Mesenchymal stem cell (in vitro differentiated cells and primary cell): ENCODE measurements at regions not wholly inside any gene's neighbourhood (a gene's known extent, or its start where the extent isn't known, plus 50 kb on each side); places are given as distances from the start of the nearest gene placed in this dataset.

Source experiments
- DNase-seq: peaks from one replicate; pipeline ENCODE4 v3.0.0-alpha.2; 2013
- H2AFZ ChIP-seq: one replicate; pipeline ENCODE4 v1.6.1; 2013; ENCODE audit warnings: low read depth, mild to moderate bottlenecking, control low read depth, inconsistent platforms, low read length, moderate library complexity
- H2AK5ac ChIP-seq: 2 replicates; pipeline ENCODE4 v1.6.1; 2013; ENCODE audit warnings: low read length, moderate library complexity, mild to moderate bottlenecking, inconsistent platforms; ENCODE audit not compliant: severe bottlenecking
- H2BK120ac ChIP-seq: one replicate; pipeline ENCODE4 v1.6.1; 2013; ENCODE audit warnings: low read depth, mild to moderate bottlenecking, inconsistent platforms, low read length, moderate library complexity
- H2BK12ac ChIP-seq, 2 experiments: one replicate each; pipeline ENCODE4 v1.6.1; 2013; ENCODE audit warnings: inconsistent platforms in 2 of 2, low read length in 2 of 2, mild to moderate bottlenecking in 2 of 2, moderate library complexity in 2 of 2, control low read depth in 1 of 2
- H2BK15ac ChIP-seq: one replicate; pipeline ENCODE4 v1.6.1; 2013; ENCODE audit warnings: mild to moderate bottlenecking, low read depth, inconsistent platforms; ENCODE audit not compliant: poor library complexity, severe bottlenecking
- H2BK5ac ChIP-seq: 2 replicates; pipeline ENCODE4 v1.6.1; 2013; ENCODE audit warnings: low read depth, mild to moderate bottlenecking, low read length, control low read depth, inconsistent platforms; ENCODE audit not compliant: poor library complexity, severe bottlenecking
- H3K14ac ChIP-seq, 2 experiments: one replicate each; pipeline ENCODE4 v1.6.1; 2013; ENCODE audit warnings: inconsistent platforms in 2 of 2, low read length in 2 of 2, control low read depth in 1 of 2, mild to moderate bottlenecking in 1 of 2, moderate library complexity in 1 of 2
- H3K18ac ChIP-seq, 2 experiments: one replicate each; pipeline ENCODE4 v1.6.1; 2013; ENCODE audit warnings: inconsistent platforms in 2 of 2, low read length in 2 of 2, control low read depth in 1 of 2, low read depth in 1 of 2, mild to moderate bottlenecking in 1 of 2
- H3K23ac ChIP-seq, 2 experiments: one replicate each; pipeline ENCODE4 v1.6.1; 2013; ENCODE audit warnings: inconsistent platforms in 2 of 2, low read length in 2 of 2, mild to moderate bottlenecking in 2 of 2, moderate library complexity in 2 of 2, control low read depth in 1 of 2
- H3K27ac ChIP-seq: 2 replicates; pipeline ENCODE4 v1.5.1; 2013; ENCODE audit warnings: mild to moderate bottlenecking, moderate library complexity, low read length, control low read depth, inconsistent platforms; ENCODE audit not compliant: poor library complexity, severe bottlenecking
- H3K27me3 ChIP-seq, 2 experiments: 2 replicates each; pipeline versions ENCODE4 v1.6.1 to v1.7.0; 2013; ENCODE audit warnings: low read length in 2 of 2, mild to moderate bottlenecking in 2 of 2, moderate library complexity in 2 of 2, control low read depth in 1 of 2, inconsistent platforms in 1 of 2; ENCODE audit not compliant: control insufficient read depth in 1 of 2, insufficient read depth in 1 of 2
- H3K36me3 ChIP-seq, 2 experiments: 2 replicates each; pipeline versions ENCODE4 v1.6.1 to v1.7.0; 2013; ENCODE audit warnings: low read length in 2 of 2, control low read depth in 1 of 2, inconsistent platforms in 1 of 2, low read depth in 1 of 2, mild to moderate bottlenecking in 1 of 2; ENCODE audit not compliant: insufficient read depth in 2 of 2, control insufficient read depth in 1 of 2
- H3K4ac ChIP-seq, 2 experiments: one replicate each; pipeline ENCODE4 v1.6.1; 2013; ENCODE audit warnings: inconsistent platforms in 2 of 2, low read length in 2 of 2, mild to moderate bottlenecking in 2 of 2, moderate library complexity in 2 of 2, control low read depth in 1 of 2, low read depth in 1 of 2
- H3K4me1 ChIP-seq: 2 replicates; pipeline ENCODE4 v1.6.1; 2013; ENCODE audit warnings: low read depth, low read length, control low read depth; ENCODE audit not compliant: control insufficient read depth, insufficient read depth
- H3K4me2 ChIP-seq: 2 replicates; pipeline ENCODE4 v1.6.1; 2013; ENCODE audit warnings: low read length, mild to moderate bottlenecking, inconsistent platforms; ENCODE audit not compliant: poor library complexity, severe bottlenecking
- H3K4me3 ChIP-seq, 2 experiments: 2 replicates each; pipeline versions ENCODE4 v1.5.1 to v1.7.0; 2013; ENCODE audit warnings: low read length in 2 of 2, mild to moderate bottlenecking in 2 of 2, control low read depth in 1 of 2, low read depth in 1 of 2; ENCODE audit not compliant: insufficient read depth in 1 of 2
- H3K79me1 ChIP-seq: replicated peaks from 2 replicates; pipeline ENCODE4 v1.6.1; 2013; ENCODE audit warnings: mild to moderate bottlenecking, control low read depth, low read length, inconsistent platforms; ENCODE audit not compliant: poor library complexity, severe bottlenecking
- H3K9ac ChIP-seq: 2 replicates; pipeline ENCODE4 v1.7.0; 2013; ENCODE audit warnings: mild to moderate bottlenecking, low read length, moderate library complexity
- H3K9me3 ChIP-seq: 2 replicates; pipeline ENCODE4 v1.7.0; 2013; ENCODE audit warnings: mild to moderate bottlenecking, low read length; ENCODE audit not compliant: control insufficient read depth
- H4K8ac ChIP-seq: one replicate; pipeline ENCODE4 v1.6.1; 2013; ENCODE audit warnings: inconsistent platforms, mild to moderate bottlenecking, low read length, moderate library complexity
- H4K91ac ChIP-seq: one replicate; pipeline ENCODE4 v1.6.1; 2013; ENCODE audit warnings: mild to moderate bottlenecking, low read length, inconsistent platforms
- WGBS: methylation state at CpG from one replicate; pipeline ENCODE4 v1.1.7; 2013; ENCODE audit warnings: mixed read lengths; 5-methylcytosine and 5-hydroxymethylcytosine counted together

DNA sequence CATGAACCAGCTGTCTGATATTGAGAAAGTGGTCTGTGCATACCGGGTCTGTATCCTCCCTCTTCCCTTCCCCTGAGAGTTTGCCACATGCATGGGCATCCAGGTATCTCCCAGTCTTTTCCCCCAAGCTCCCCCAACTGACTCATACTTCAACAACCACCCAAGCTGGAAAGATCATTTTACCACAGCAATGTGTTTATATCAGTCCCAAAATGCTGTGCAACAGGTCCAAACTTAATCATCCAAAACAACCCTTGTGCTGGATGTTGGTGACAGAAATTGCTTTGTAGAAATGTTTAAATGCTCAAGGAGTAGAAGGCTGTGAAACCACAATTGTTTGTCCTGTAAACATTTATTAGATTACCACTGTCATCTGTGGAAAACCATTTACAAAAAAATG is 286.8 kb upstream of the KLF3 start:
- Histone ChIP-seq H2AFZ (no peak overlapping the region), H3K4me3 (no peak overlapping the region), H2AK5ac (peak overlapping the region; percentile 21), H3K9ac (no peak overlapping the region), H3K36me3 (no peaks in the 10 kb centered on the region), H3K79me1 (no peaks in the 10 kb centered on the region), H3K4me1 (no peaks in the 10 kb centered on the region), H3K9me3 (no peaks in the 10 kb centered on the region), H2BK15ac (no peak overlapping the region), H3K27ac (no peak overlapping the region), H2BK12ac (no peak overlapping the region), H3K18ac (no peak overlapping the region), H2BK5ac (no peak overlapping the region), H3K4ac (no peak overlapping the region), H3K4me2 (no peak overlapping the region), H3K23ac (no peak overlapping the region), H3K27me3 (no peaks in the 10 kb centered on the region), H4K91ac (no peak overlapping the region), H3K14ac (no peak overlapping the region), H4K8ac (no peak overlapping the region), H2BK120ac (no peak overlapping the region)
- WGBS, result 87% methylated on average over 1 of the region's 1 CpG
- DNase-seq, result no peak

DNA sequence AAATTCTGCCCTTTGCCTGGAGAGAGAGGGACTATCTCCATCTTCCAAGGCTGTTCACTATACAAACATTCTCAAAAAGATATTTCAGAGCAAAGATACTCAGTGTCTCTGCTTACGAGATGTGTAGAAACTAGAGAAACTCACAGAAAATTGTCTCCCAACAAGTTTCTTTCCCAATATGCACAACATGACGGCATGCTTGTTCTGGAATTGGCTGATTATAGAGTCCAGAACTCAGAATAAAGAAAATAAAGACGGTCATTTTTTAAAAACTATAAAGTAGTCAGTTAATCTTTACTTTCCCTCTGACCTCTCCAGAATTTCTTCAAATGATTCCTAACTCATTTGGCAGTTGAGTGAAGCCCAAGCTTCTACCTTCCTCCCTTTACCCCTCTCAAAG is 285.5 kb upstream of the KLF3 start:
- H4K91ac ChIP-seq, result no peak overlapping the region
- no peak overlapping the region for H3K4ac ChIP-seq
- H3K14ac ChIP-seq, result no peak overlapping the region
- no peak overlapping the region for H3K18ac ChIP-seq
- H3K23ac ChIP-seq, result no peak overlapping the region
- no peaks in the 10 kb centered on the region for H3K36me3 ChIP-seq
- no peaks in the 10 kb centered on the region for H3K9me3 ChIP-seq
- no peak overlapping the region for H3K4me2 ChIP-seq
- H3K79me1 ChIP-seq, result no peaks in the 10 kb centered on the region
- H3K27ac ChIP-seq, result no peak overlapping the region
- no peak overlapping the region for H2BK12ac ChIP-seq
- H2AFZ ChIP-seq, result no peak overlapping the region
- H2BK15ac ChIP-seq, result no peak overlapping the region
- no peak for DNase-seq
- no peak overlapping the region for H3K9ac ChIP-seq
- no peak overlapping the region for H3K4me3 ChIP-seq
- WGBS, result 42% methylated on average over 2 of the region's 3 CpGs
- no peak overlapping the region for H2BK120ac ChIP-seq
- no peak overlapping the region for H4K8ac ChIP-seq
- H3K4me1 ChIP-seq, result no peaks in the 10 kb centered on the region
- no peaks in the 10 kb centered on the region for H3K27me3 ChIP-seq
- no peak overlapping the region for H2AK5ac ChIP-seq
- H2BK5ac ChIP-seq, result no peak overlapping the region

GRCh38 chr4:38381788-38382187 is 282.2 kb upstream of the KLF3 start:
- no peak overlapping the region for H2BK120ac ChIP-seq
- 95% methylated on average over 6 of the region's 6 CpGs for WGBS

GRCh38 chr4:38382520-38382919 is 281.5 kb upstream of the KLF3 start:
- Histone ChIP-seq H3K9ac (peak overlapping the region; percentile 2), H3K27me3 (no peaks in the 10 kb centered on the region), H2BK120ac (no peak overlapping the region), H3K4me1 (peaks cover 4% of the 10 kb centered on the region), H2BK12ac (no peak overlapping the region), H3K36me3 (no peaks in the 10 kb centered on the region), H4K91ac (no peak overlapping the region), H2AK5ac (no peak overlapping the region), H3K9me3 (no peaks in the 10 kb centered on the region), H3K14ac (no peak overlapping the region), H3K4me3 (no peak overlapping the region), H3K4ac (no peak overlapping the region), H3K23ac (no peak overlapping the region), H2AFZ (no peak overlapping the region), H3K18ac (no peak overlapping the region), H3K4me2 (no peak overlapping the region), H2BK5ac (no peak overlapping the region), H3K79me1 (no peaks in the 10 kb centered on the region), H3K27ac (no peak overlapping the region), H4K8ac (no peak overlapping the region), H2BK15ac (no peak overlapping the region)
- 23% methylated on average over 5 of the region's 7 CpGs for WGBS
- DNase-seq, result peak; percentile 46

More at GRCh38 chr4:38381788-38382187, 282.2 kb upstream of the KLF3 start:
- H2AK5ac ChIP-seq, result no peak overlapping the region
- H3K14ac ChIP-seq, result no peak overlapping the region
- no peak overlapping the region for H3K4ac ChIP-seq
- H3K18ac ChIP-seq, result no peak overlapping the region
- peak overlapping the region; percentile 25 for H3K9ac ChIP-seq
- H3K4me2 ChIP-seq, result no peak overlapping the region
- H3K4me1 ChIP-seq, result peaks cover 4% of the 10 kb centered on the region
- H4K8ac ChIP-seq, result no peak overlapping the region
- no peaks in the 10 kb centered on the region for H3K27me3 ChIP-seq
- no peak overlapping the region for H3K4me3 ChIP-seq
- H3K9me3 ChIP-seq, result no peaks in the 10 kb centered on the region
- no peak for DNase-seq
- no peaks in the 10 kb centered on the region for H3K36me3 ChIP-seq
- H4K91ac ChIP-seq, result no peak overlapping the region
- H3K27ac ChIP-seq, result no peak overlapping the region
- H2BK12ac ChIP-seq, result no peak overlapping the region
- no peak overlapping the region for H3K23ac ChIP-seq
- H2BK5ac ChIP-seq, result no peak overlapping the region
- no peak overlapping the region for H2BK15ac ChIP-seq
- H2AFZ ChIP-seq, result no peak overlapping the region
- no peaks in the 10 kb centered on the region for H3K79me1 ChIP-seq
